ENCODE measurements at regions not wholly inside any gene's neighbourhood (a gene's known extent, or its start where the extent isn't known, plus 50 kb on each side); places are given as distances from the start of the nearest gene placed in this dataset.

DNA sequence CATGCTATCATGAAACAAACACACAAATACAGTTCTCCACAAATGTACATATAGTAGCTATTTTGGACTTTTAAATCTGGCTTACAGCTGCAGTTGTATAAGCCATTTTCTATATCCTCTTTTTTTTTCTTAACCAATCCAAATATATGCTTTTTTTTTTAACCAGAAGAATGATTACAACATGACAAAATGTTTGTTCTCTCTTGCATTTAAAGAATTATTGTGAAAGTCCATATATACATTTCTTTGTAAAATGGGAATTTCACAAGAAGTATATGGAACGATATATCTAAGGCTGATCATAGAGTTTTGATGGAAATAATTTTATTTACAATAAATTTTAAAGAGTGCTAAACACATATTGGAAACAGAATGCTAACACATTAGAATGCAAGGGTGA, 95.6 kb downstream of the CD200R1L start:
- Histone ChIP-seq H3K4me2 (ENCODE audit: low read length) (no peak overlapping the region), H2AFZ (ENCODE audit: low read length) (no peak overlapping the region), H4K20me1 (ENCODE audit: insufficient read depth, low read length) (no peaks in the 10 kb centered on the region), H3K9me2 (ENCODE audit: insufficient read depth, low read length) (no peaks in the 10 kb centered on the region), H3K79me2 (ENCODE audit: insufficient read depth, low read depth, low read length) (no peaks in the 10 kb centered on the region), H3K4me1 (ENCODE audit: insufficient read depth, low read length, poor library complexity, severe bottlenecking) (no peaks in the 10 kb centered on the region), H3K9me3 (ENCODE audit: low read length) (peaks cover 4% of the 10 kb centered on the region; the same call in 1 of the 2 replicates), H3K36me3 (ENCODE audit: insufficient read depth, low read length) (no peaks in the 10 kb centered on the region), H3K4me3 (ENCODE audit: low read depth, low read length, poor library complexity, severe bottlenecking) (no peak overlapping the region), H3K27ac (ENCODE audit: low read depth, low read length, poor library complexity, severe bottlenecking) (no peak overlapping the region)
- no TSS peak for BruUV-seq (replicated peaks)
- no peak for DNase-seq (ENCODE audit: low spot score)
- intact Hi-C loops (cut with micrococcal nuclease; ENCODE audit: unreplicated experiment), result no loop called here
- POLR2A ChIA-PET, result interaction anchor here (0.5 to 4.8 kb wide), 6 partner anchors 9 to 188 kb away, joined by 3 to 29 read pairs (median 4); no protein-coding TSS in a partner anchor
- no peak for TF ChIP-seq EZH2phosphoT487 (IDR thresholded peaks at IDR 0.05; ENCODE audit: borderline replicate concordance, low read depth, low read length)
- TF ChIP-seq, protein P1, sequence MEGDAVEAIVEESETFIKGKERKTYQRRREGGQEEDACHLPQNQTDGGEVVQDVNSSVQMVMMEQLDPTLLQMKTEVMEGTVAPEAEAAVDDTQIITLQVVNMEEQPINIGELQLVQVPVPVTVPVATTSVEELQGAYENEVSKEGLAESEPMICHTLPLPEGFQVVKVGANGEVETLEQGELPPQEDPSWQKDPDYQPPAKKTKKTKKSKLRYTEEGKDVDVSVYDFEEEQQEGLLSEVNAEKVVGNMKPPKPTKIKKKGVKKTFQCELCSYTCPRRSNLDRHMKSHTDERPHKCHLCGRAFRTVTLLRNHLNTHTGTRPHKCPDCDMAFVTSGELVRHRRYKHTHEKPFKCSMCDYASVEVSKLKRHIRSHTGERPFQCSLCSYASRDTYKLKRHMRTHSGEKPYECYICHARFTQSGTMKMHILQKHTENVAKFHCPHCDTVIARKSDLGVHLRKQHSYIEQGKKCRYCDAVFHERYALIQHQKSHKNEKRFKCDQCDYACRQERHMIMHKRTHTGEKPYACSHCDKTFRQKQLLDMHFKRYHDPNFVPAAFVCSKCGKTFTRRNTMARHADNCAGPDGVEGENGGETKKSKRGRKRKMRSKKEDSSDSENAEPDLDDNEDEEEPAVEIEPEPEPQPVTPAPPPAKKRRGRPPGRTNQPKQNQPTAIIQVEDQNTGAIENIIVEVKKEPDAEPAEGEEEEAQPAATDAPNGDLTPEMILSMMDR (conservative IDR thresholded peaks at IDR 0.05; ENCODE audit: low read length), result no peak
- CTCF ChIA-PET (ENCODE audit: unreplicated experiment), result no interaction called here

DNA sequence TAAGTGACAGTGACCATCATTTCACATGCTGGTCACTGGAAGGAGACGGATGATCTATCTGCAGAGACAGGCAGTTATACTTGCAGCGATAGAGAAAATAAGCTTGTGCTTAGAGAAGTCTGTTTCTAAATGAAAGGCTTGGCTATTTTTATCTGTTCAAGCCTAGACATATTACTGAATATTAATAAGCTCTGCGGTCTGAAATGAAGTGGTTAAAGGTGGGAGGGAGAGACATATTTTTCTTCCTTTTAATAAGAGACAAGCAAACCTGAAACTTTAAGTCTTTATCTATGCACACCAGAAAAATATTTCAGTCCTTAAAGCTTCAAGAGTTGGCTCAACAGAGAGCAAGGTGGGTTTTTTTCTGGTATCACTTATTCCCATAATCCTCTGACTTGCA, 99.0 kb downstream of the CD200R1L start:
- no peaks in the 10 kb centered on the region for H3K4me1 ChIP-seq (ENCODE audit: insufficient read depth, low read length, poor library complexity, severe bottlenecking)
- H2AFZ ChIP-seq (ENCODE audit: low read length), result no peak overlapping the region
- H3K4me2 ChIP-seq (ENCODE audit: low read length), result no peak overlapping the region
- TF ChIP-seq, protein P1 (conservative IDR thresholded peaks at IDR 0.05; ENCODE audit: low read length), result no peak
- no peak for TF ChIP-seq EZH2phosphoT487 (IDR thresholded peaks at IDR 0.05; ENCODE audit: borderline replicate concordance, low read depth, low read length)
- no peaks in the 10 kb centered on the region for H3K36me3 ChIP-seq (ENCODE audit: insufficient read depth, low read length)
- no peak overlapping the region for H3K27ac ChIP-seq (ENCODE audit: low read depth, low read length, poor library complexity, severe bottlenecking)
- ChIA-PET CTCF (ENCODE audit: unreplicated experiment) (no interaction called here), POLR2A (interaction anchor here (0.7 to 4.8 kb wide), 4 partner anchors 12 to 611 kb away, joined by 3 to 29 read pairs (median 4); no protein-coding TSS in a partner anchor)
- no peak for DNase-seq (ENCODE audit: low spot score)
- no peak overlapping the region for H3K4me3 ChIP-seq (ENCODE audit: low read depth, low read length, poor library complexity, severe bottlenecking)
- intact Hi-C loops (cut with micrococcal nuclease; ENCODE audit: unreplicated experiment), result no loop called here
- H4K20me1 ChIP-seq (ENCODE audit: insufficient read depth, low read length), result no peaks in the 10 kb centered on the region
- H3K79me2 ChIP-seq (ENCODE audit: insufficient read depth, low read depth, low read length), result no peaks in the 10 kb centered on the region
- no peaks in the 10 kb centered on the region for H3K9me2 ChIP-seq (ENCODE audit: insufficient read depth, low read length)
- no TSS peak for BruUV-seq (replicated peaks)
- no peaks in the 10 kb centered on the region for H3K9me3 ChIP-seq (ENCODE audit: low read length)

DNA sequence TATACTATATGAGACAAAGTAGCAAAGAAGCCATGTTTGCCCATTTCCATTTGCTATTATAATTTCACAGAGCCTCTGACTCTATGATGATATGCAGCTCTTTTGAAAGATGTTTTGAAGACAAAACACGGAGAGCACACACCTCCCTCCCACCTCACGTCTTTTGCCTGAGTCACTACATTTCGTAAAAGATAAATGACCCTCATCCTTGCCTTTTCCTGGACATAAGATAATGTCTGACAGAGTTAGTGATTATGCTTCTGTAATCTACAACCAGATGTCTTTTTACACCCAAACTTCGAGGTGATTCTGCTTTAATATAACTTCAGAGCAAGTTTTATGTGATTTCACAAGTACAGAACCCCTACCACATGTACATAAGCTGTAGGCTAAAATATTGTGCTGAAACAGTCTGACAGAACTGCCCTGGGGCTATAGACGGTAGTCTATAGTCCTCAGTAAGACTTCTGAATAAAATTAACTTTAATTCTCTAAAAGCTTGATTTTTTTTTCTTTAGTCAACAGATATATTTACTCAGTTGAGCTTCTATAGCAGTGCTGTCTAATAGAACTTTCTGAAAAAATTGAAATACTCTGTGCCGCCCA, 99.9 kb downstream of the CD200R1L start:
- Histone ChIP-seq H3K4me3 (ENCODE audit: low read depth, low read length, poor library complexity, severe bottlenecking) (no peak overlapping the region), H4K20me1 (ENCODE audit: insufficient read depth, low read length) (no peaks in the 10 kb centered on the region), H3K4me2 (ENCODE audit: low read length) (no peak overlapping the region), H3K36me3 (ENCODE audit: insufficient read depth, low read length) (no peaks in the 10 kb centered on the region), H3K9me3 (ENCODE audit: low read length) (no peaks in the 10 kb centered on the region), H3K4me1 (ENCODE audit: insufficient read depth, low read length, poor library complexity, severe bottlenecking) (no peaks in the 10 kb centered on the region), H3K79me2 (ENCODE audit: insufficient read depth, low read depth, low read length) (no peaks in the 10 kb centered on the region), H3K9me2 (ENCODE audit: insufficient read depth, low read length) (no peaks in the 10 kb centered on the region), H2AFZ (ENCODE audit: low read length) (no peak overlapping the region), H3K27ac (ENCODE audit: low read depth, low read length, poor library complexity, severe bottlenecking) (no peak overlapping the region)
- ChIA-PET POLR2A (interaction anchor here (0.9 to 4.8 kb wide), 6 partner anchors 9 to 264 kb away, joined by 3 to 29 read pairs (median 4); no protein-coding TSS in a partner anchor), CTCF (ENCODE audit: unreplicated experiment) (interaction anchor here (1.3 kb wide), 1 partner anchor 12 kb away, joined by 4 read pairs; no protein-coding TSS in a partner anchor)
- no TSS peak for BruUV-seq (replicated peaks)
- DNase-seq (ENCODE audit: low spot score), result no peak
- intact Hi-C loops (cut with micrococcal nuclease; ENCODE audit: unreplicated experiment), result no loop called here
- TF ChIP-seq, protein P1 (conservative IDR thresholded peaks at IDR 0.05; ENCODE audit: low read length), result no peak
- no peak for TF ChIP-seq EZH2phosphoT487 (IDR thresholded peaks at IDR 0.05; ENCODE audit: borderline replicate concordance, low read depth, low read length)
